ENCODE measurements at regions not wholly inside any gene's neighbourhood (a gene's known extent, or its start where the extent isn't known, plus 50 kb on each side); places are given as distances from the start of the nearest gene placed in this dataset.
A peak's percentile ranks its signal among the peaks of the same experiment; 100 is the strongest.

DNA sequence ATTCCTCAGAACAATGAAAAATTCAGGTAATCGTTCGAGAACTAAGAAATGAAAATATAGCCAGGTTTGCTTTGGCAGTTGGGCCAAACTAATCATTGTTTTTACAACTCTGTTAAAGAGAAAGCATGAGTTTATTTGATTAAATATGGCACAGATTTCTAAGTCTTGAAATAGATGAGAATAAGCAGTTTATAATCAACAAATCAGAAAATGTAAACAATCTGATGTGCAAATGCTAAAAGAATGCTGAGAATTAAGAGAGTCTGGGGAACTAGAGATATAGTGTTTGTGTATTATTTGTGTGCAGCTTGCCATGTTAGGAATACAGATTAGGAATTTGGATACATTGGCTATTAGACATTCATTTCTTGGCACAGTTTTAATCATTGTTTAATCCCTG is 212.5 kb downstream of the TANC2 start:
- no peak for DNase-seq (ENCODE audit: low read depth in 1 of 2, low spot score in 1 of 2)
- no peak for ATAC-seq
- no peak overlapping the region for H3K27ac ChIP-seq
- ChIA-PET CTCF (no interaction called here), POLR2A (interaction anchor here (0.6 kb wide), 1 partner anchor 81 kb away, joined by 3 read pairs; no protein-coding TSS in a partner anchor)
- H3K4me3 ChIP-seq: no peak overlapping the region
- no peaks in the 10 kb centered on the region for H3K4me1 ChIP-seq
- TF ChIP-seq BHLHE40 (IDR thresholded peaks at IDR 0.05; ENCODE audit: low read depth, low read length) (no peak), CBX8 (IDR thresholded peaks at IDR 0.05) (no peak), CBX2 (IDR thresholded peaks at IDR 0.05; ENCODE audit: borderline replicate concordance, low read depth) (no peak), EHF (CRISPR knock-in tag; IDR thresholded peaks at IDR 0.05) (no peak), HDAC2 (IDR thresholded peaks at IDR 0.05) (no peak), ZNF302 (CRISPR knock-in tag; IDR thresholded peaks at IDR 0.05) (no peak), ZFP36 (IDR thresholded peaks at IDR 0.05; ENCODE audit: borderline replicate concordance, partially characterized antibody) (no peak), RARB (CRISPR knock-in tag; IDR thresholded peaks at IDR 0.05) (no peak), HOXB13 (CRISPR knock-in tag; IDR thresholded peaks at IDR 0.05; ENCODE audit: low read depth) (no peak)
- TF ChIP-seq, protein P1, sequence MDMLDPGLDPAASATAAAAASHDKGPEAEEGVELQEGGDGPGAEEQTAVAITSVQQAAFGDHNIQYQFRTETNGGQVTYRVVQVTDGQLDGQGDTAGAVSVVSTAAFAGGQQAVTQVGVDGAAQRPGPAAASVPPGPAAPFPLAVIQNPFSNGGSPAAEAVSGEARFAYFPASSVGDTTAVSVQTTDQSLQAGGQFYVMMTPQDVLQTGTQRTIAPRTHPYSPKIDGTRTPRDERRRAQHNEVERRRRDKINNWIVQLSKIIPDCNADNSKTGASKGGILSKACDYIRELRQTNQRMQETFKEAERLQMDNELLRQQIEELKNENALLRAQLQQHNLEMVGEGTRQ (IDR thresholded peaks at IDR 0.05): no peak
- no peak overlapping the region for H3K4me2 ChIP-seq
- FAIRE-seq: no peak
- WGBS (ENCODE audit: missing lambda C conversion rate): 93% methylated on average over 2 of the region's 2 CpGs
- H3K9me3 ChIP-seq: peaks cover 9% of the 10 kb centered on the region; the same call in 2 of the 3 replicates

DNA sequence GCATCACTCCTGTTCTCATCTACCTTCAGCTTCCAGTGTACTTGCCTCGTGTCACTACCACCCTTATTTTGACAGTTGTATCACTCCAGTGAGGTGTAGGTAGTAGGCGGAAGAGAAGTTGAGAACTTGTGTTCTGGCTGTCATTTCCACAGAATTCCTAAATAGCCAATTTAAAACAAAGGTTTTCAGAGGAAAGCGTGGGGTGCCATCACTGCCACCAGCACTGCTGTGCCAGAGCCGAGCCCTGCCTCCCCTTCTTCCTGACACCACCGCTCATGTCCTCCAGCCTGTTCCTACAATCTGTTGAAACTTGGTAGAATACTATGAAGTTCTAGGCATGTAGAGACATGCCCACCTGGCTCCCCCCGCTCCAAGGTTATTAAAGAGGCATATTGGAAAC is 215.8 kb downstream of the TANC2 start:
- H3K9me3 ChIP-seq: no peaks in the 10 kb centered on the region
- 0 out of 3 replicates have a peak, but pooled peaks cover 2% of the 10 kb centered on the region for H3K4me1 ChIP-seq
- TF ChIP-seq POLR2AphosphoS2 (conservative IDR thresholded peaks at IDR 0.05; ENCODE audit: low read length) (no peak), ZC3H11A (IDR thresholded peaks at IDR 0.05) (no peak), ZNF302 (CRISPR knock-in tag; IDR thresholded peaks at IDR 0.05) (no peak), ZFP36 (IDR thresholded peaks at IDR 0.05; ENCODE audit: borderline replicate concordance, partially characterized antibody) (no peak), HOXB5 (CRISPR knock-in tag; IDR thresholded peaks at IDR 0.05) (no peak), PHF8 (IDR thresholded peaks at IDR 0.05; ENCODE audit: borderline replicate concordance, low read depth) (no peak)
- CTCF ChIA-PET: interaction anchor here (1.1 kb wide), 1 partner anchor 15 kb away, joined by 4 read pairs; no protein-coding TSS in a partner anchor
- H3K4me3 ChIP-seq: no peak overlapping the region
- FAIRE-seq: no peak
- POLR2A ChIA-PET: no interaction called here
- 91% methylated on average over 6 of the region's 6 CpGs for WGBS (ENCODE audit: missing lambda C conversion rate)
- no peak for DNase-seq (ENCODE audit: low read depth in 1 of 2, low spot score in 1 of 2)
- ATAC-seq: no peak
- H3K4me2 ChIP-seq: no peak overlapping the region
- H3K27ac ChIP-seq: peak overlapping the region in 1 of 2 experiments; percentile 58; a peak in 3 of 6 replicates

GRCh38 chr17:63185420-63185819 is 219.4 kb downstream of the TANC2 start:
- ATAC-seq (0 out of 6 replicates have a peak, but pooled peaks of 1 of the 2 experiments have one; percentile 48), FAIRE-seq (no peak), DNase-seq (ENCODE audit: low read depth in 1 of 2, low spot score in 1 of 2) (no peak)
- Histone ChIP-seq H3K9me3 (no peaks in the 10 kb centered on the region), H3K27ac (no peak overlapping the region), H3K4me3 (no peak overlapping the region), H3K4me1 (peaks cover 15% of the 10 kb centered on the region), H3K4me2 (no peak overlapping the region)
- CTCF ChIA-PET: no interaction called here
- TF ChIP-seq, protein P1 (IDR thresholded peaks at IDR 0.05): no peak
- no peak for TF ChIP-seq RNF2 (IDR thresholded peaks at IDR 0.05; ENCODE audit: borderline replicate concordance, low read depth)
- 0 out of 5 replicates have a peak, but pooled peaks of 1 of the 2 experiments have one; percentile 9 for TF ChIP-seq RAD21 (conservative IDR thresholded peaks at IDR 0.05 in 1 of 2, IDR thresholded peaks at IDR 0.05 in 1 of 2)
- TF ChIP-seq MAFK (IDR thresholded peaks at IDR 0.05; ENCODE audit: partially characterized antibody): peak; percentile 24
- TF ChIP-seq HDAC2 (IDR thresholded peaks at IDR 0.05): no peak
- TF ChIP-seq, protein P2, sequence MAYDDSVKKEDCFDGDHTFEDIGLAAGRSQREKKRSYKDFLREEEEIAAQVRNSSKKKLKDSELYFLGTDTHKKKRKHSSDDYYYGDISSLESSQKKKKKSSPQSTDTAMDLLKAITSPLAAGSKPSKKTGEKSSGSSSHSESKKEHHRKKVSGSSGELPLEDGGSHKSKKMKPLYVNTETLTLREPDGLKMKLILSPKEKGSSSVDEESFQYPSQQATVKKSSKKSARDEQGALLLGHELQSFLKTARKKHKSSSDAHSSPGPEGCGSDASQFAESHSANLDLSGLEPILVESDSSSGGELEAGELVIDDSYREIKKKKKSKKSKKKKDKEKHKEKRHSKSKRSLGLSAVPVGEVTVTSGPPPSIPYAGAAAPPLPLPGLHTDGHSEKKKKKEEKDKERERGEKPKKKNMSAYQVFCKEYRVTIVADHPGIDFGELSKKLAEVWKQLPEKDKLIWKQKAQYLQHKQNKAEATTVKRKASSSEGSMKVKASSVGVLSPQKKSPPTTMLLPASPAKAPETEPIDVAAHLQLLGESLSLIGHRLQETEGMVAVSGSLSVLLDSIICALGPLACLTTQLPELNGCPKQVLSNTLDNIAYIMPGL (CRISPR knock-in tag; IDR thresholded peaks at IDR 0.05; ENCODE audit: borderline replicate concordance): no peak
- no peak for TF ChIP-seq ZC3H11A (IDR thresholded peaks at IDR 0.05)
- TF ChIP-seq HOXB5 (CRISPR knock-in tag; IDR thresholded peaks at IDR 0.05): no peak
- TF ChIP-seq ZFP36 (IDR thresholded peaks at IDR 0.05; ENCODE audit: borderline replicate concordance, partially characterized antibody): no peak
- TF ChIP-seq RCOR1 (IDR thresholded peaks at IDR 0.05; ENCODE audit: low read depth, low read length): no peak
- TF ChIP-seq HEYL (CRISPR knock-in tag; IDR thresholded peaks at IDR 0.05): no peak
- POLR2A ChIA-PET: interaction anchor here (0.7 kb wide), 1 partner anchor 15 kb away, joined by 3 read pairs; no protein-coding TSS in a partner anchor

Data from A549 (cell line).